ENCODE measurements at regions not wholly inside any gene's neighbourhood (a gene's known extent, or its start where the extent isn't known, plus 50 kb on each side); places are given as distances from the start of the nearest gene placed in this dataset.
"Not testable (repeated sequence)": the region's sequence is repeated elsewhere in the genome, so short reads cannot be mapped to it uniquely, and the experiment has no call there.

- intact Hi-C loops (cut with DNase I): no loop called here
- no peak for DNase-seq (ENCODE audit: low spot score)
- ATAC-seq: no peak
Measured at GRCh38 chr3:153744889-153745288, 376.3 kb upstream of the ARHGEF26 start.

GRCh38 chr3:153746211-153746610 lies 375.0 kb upstream of the ARHGEF26 start:
- no peak for DNase-seq (ENCODE audit: low spot score)
- intact Hi-C loops (cut with DNase I): no loop called here
- ATAC-seq: no peak

- no peak for ATAC-seq
- intact Hi-C loops (cut with DNase I): no loop called here
- DNase-seq (ENCODE audit: low spot score): no peak
Measured at GRCh38 chr3:153749070-153749610, 372.1 kb upstream of the ARHGEF26 start.

GRCh38 chr3:153752405-153753027 lies 368.7 kb upstream of the ARHGEF26 start:
- intact Hi-C loops (cut with DNase I): no loop called here
- ATAC-seq (peak; percentile 55), DNase-seq (ENCODE audit: low spot score) (no peak)

- ATAC-seq (no peak), DNase-seq (ENCODE audit: low spot score) (no peak)
- intact Hi-C loops (cut with DNase I): no loop called here
Measured at GRCh38 chr3:153753035-153753434, 368.2 kb upstream of the ARHGEF26 start.

DNA sequence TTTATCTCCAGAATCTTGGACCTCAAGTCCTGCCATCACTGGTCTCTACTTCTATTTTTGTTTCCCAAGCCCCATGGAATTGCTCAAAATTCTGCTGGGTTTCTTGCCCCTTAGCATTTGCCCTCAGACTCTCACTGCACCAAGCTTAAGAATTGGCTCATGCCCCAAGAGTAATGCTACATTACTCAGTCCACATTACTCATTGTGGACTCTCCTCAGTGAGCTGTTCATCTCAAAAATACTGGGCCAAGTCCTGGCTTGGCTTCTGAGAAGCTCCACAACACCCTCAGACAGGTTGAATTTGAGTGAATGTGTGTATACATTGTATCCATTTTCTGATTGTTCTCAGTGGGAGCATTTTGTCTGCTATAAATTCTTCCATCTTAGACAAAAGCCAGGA lies 364.4 kb upstream of the ARHGEF26 start:
- DNase-seq (ENCODE audit: low spot score) (no peak), ATAC-seq (no peak)
- intact Hi-C loops (cut with DNase I): no loop called here

GRCh38 chr3:153757839-153758238 lies 363.4 kb upstream of the ARHGEF26 start:
- intact Hi-C loops (cut with DNase I): no loop called here
- no peak for ATAC-seq
- DNase-seq (ENCODE audit: low spot score): no peak

GRCh38 chr3:153760948-153761347 lies 360.2 kb upstream of the ARHGEF26 start:
- intact Hi-C loops (cut with DNase I): no loop called here
- DNase-seq (ENCODE audit: low spot score): no peak
- ATAC-seq: no peak

DNA sequence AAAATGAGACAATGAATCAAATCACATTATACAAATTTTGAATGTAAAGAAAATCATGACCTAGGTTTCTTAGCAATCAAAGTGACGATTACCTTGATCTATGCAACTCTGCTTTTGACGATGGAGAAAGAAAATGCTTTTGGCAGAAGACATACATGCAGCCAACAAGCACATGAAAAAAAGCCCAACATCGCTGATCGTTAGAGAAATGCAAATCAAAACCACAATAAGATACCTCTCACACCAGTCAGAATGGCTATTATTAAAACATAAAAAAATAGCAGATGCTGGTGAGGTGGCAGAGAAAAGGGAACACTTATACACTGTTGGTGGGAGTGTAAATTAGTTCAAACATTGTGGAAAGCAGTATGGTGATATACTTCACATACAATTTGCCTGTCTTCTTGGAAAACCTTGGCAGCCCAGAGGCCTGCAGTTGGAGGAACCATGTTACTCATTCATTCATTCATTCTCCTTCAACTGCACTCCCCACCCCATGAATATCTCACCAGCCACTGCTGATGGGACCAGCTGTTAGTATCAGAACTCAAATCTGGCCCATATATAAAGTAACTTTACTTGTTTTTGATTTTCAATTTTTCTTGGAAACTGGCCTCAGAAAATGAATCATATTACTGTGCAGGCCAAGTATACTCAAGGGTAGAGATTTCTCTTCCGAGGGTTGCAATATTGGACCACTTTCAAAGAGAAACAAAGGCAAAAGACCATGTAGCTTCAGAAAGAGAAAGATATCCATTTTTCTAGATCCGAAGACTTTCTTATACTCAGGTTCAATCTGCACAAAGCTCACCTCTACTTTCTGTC lies 358.6 kb upstream of the ARHGEF26 start:
- DNase-seq (ENCODE audit: low spot score) (no peak), ATAC-seq (peak; percentile 24)
- intact Hi-C loops (cut with DNase I): no loop called here

DNA sequence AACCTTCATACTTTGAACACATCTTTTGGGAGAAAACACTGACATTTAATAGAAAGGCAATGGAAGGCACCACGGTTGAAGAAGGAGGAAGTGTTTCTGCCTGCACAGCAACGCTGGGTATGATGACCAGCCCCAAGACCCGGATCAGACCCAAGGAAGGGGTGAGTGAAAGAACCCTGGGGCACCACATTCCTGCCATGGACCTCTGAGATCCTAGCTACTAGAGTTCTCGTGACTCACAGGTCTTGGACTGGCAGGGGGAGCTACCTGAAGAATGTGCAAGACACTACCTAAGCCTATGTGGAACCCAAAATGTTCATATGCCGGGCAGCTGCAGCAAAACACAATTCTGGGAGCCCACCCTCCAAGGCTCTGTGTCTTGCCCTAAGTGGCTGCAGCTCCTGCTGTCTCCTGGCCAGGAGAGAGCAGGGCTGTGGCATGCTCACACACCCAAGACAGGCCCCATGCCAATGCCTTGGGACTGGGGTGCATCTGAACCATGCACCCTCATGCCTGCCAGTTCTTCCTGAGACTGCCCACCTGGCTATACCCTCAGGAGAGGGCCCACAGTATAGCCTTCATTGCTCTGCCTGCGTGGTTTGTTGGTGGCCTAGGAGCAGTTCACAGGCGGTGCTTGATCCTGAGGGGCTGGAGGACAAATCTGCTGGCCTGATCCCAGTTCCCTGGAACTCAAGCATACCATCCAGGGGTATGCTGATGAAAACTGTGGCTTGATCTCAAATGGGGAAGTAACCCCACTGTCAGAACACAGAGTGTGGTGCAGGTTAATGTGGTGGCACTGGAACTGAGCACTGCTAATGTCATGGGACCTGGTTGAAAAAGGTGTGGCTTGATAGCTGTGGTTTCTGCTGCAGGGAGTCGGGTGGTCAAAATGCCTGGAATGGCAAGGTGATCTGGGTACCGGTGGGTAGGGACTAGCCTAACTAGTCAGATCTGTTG lies 353.3 kb upstream of the ARHGEF26 start:
- DNase-seq (ENCODE audit: low spot score) (no peak), ATAC-seq (peak; percentile 26)
- intact Hi-C loops (cut with DNase I): no loop called here

- no peak for DNase-seq (ENCODE audit: low spot score)
Measured at GRCh38 chr3:153768561-153769469, 352.4 kb upstream of the ARHGEF26 start.

GRCh38 chr3:153783106-153783505 lies 338.1 kb upstream of the ARHGEF26 start:
- DNase-seq (ENCODE audit: low spot score) (no peak), ATAC-seq (peak; percentile 68)
- intact Hi-C loops (cut with DNase I): no loop called here

More at GRCh38 chr3:153768561-153769469, 352.4 kb upstream of the ARHGEF26 start:
- ATAC-seq: peak; percentile 89
- intact Hi-C loops (cut with DNase I): no loop called here

DNA sequence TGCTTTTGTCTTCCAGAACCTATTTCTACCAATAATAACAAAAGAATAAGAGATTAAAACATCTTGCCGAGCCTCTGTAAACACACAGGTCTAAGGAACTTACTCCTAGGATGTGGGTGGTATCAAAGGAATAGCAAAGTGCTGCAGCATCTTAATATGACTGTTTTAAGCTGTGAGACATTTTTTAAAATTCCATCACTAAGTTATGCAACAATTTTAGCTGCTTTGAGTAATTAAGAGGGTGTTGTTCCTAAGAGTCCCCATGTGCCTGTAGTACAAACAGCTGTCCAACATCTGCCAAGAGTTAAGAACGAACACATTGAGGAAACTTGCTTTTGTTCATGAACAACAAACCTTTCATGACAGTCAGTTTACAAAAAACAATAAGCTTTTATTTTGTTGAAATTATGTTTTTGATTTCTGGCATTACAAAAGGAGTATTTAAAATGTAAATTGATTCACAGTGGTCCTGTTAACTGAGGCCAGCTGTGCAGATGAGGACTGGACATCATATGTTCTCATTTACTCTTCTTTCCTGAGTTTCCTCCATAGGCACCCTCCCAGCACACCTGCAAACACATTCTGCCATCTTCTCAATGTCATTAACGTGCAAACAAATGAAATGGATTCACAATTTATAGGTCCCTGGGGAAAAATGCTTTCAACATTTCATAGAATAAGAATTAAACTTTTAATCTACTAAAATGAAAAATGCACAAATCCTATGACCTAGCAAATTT lies 337.3 kb upstream of the ARHGEF26 start:
- intact Hi-C loops (cut with DNase I): no loop called here
- no peak for DNase-seq (ENCODE audit: low spot score)
- peak; percentile 94 for ATAC-seq

GRCh38 chr3:153785901-153786300 lies 335.3 kb upstream of the ARHGEF26 start:
- ATAC-seq: no peak
- DNase-seq (ENCODE audit: low spot score): no peak
- intact Hi-C loops (cut with DNase I): no loop called here

DNA sequence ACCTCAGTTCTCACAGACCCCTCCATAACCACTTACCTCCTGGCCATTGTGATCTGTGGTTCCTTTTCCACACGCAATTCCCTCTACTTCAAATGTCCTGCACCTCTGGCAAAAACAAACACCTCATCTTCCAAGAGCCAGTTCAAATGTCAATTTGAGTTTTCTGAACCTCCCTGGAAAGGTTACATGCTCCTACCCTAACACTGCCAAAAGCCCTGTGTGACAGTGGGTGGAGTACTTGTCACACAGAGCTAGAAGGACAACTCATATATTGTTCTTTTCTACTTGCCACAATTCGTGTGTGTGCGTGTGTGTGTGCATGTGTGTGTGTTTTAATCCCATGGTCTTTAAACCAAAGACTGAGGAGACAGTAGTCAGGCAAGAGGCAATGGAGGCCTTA lies 331.8 kb upstream of the ARHGEF26 start:
- intact Hi-C loops (cut with DNase I): no loop called here
- DNase-seq (ENCODE audit: low spot score) (no peak), ATAC-seq (no peak)

GRCh38 chr3:153797056-153797455 lies 324.1 kb upstream of the ARHGEF26 start:
- DNase-seq (ENCODE audit: low spot score); ATAC-seq; intact Hi-C loops (cut with DNase I): not testable (repeated sequence)

GRCh38 chr3:153809097-153809496 lies 312.1 kb upstream of the ARHGEF26 start:
- ATAC-seq (no peak), DNase-seq (ENCODE audit: low spot score) (no peak)
- intact Hi-C loops (cut with DNase I): no loop called here

- intact Hi-C loops (cut with DNase I): no loop called here
- no peak for DNase-seq (ENCODE audit: low spot score)
- ATAC-seq: no peak
Measured at GRCh38 chr3:153818338-153818737, 302.9 kb upstream of the ARHGEF26 start.
